GM18517 (cell line): ENCODE measurements at regions not wholly inside any gene's neighbourhood (a gene's known extent, or its start where the extent isn't known, plus 50 kb on each side); places are given as distances from the start of the nearest gene placed in this dataset.

ENCODE experiments used
- ATAC-seq: cut with Tn5 transposase; IDR thresholded peaks from one replicate; pipeline ENCODE4 v1.9.1; 2021; ENCODE audit warnings: mild to moderate bottlenecking, moderate library complexity; ENCODE audit not compliant: unreplicated experiment

GRCh38 chr2:72006188-72006736, 141.4 kb downstream of the CYP26B1 start:
- no peak for ATAC-seq

GRCh38 chr2:72004976-72005375, 142.7 kb downstream of the CYP26B1 start:
- ATAC-seq, result no peak

- ATAC-seq, result no peak
Observed at GRCh38 chr2:72004201-72004915, 143.3 kb downstream of the CYP26B1 start.

- no peak for ATAC-seq
Observed at GRCh38 chr2:72003796-72004195, 143.9 kb downstream of the CYP26B1 start.

- ATAC-seq, result no peak
Observed at GRCh38 chr2:72003124-72003523, 144.5 kb downstream of the CYP26B1 start.

- no peak for ATAC-seq
Observed at GRCh38 chr2:72001937-72002690, 145.5 kb downstream of the CYP26B1 start.

- no peak for ATAC-seq
Observed at GRCh38 chr2:72000110-72000509, 147.6 kb downstream of the CYP26B1 start.

- ATAC-seq, result no peak
Observed at GRCh38 chr2:71999580-71999979, 148.1 kb downstream of the CYP26B1 start.

- no peak for ATAC-seq
Observed at GRCh38 chr2:71997843-71998242, 149.8 kb downstream of the CYP26B1 start.

- no peak for ATAC-seq
Observed at GRCh38 chr2:71995067-71995665, 152.5 kb downstream of the CYP26B1 start.

- no peak for ATAC-seq
Observed at GRCh38 chr2:71992036-71992435, 155.6 kb downstream of the CYP26B1 start.

GRCh38 chr2:71991397-71991796, 156.3 kb downstream of the CYP26B1 start:
- ATAC-seq, result no peak

- ATAC-seq, result no peak
Observed at GRCh38 chr2:71990826-71991225, 156.8 kb downstream of the CYP26B1 start.

GRCh38 chr2:71990122-71990521, 157.5 kb downstream of the CYP26B1 start:
- no peak for ATAC-seq

- no peak for ATAC-seq
Observed at GRCh38 chr2:71989671-71990070, 158.0 kb downstream of the CYP26B1 start.

GRCh38 chr2:71988170-71988569, 159.5 kb downstream of the CYP26B1 start:
- no peak for ATAC-seq

GRCh38 chr2:71976685-71977084, 171.0 kb downstream of the CYP26B1 start:
- ATAC-seq, result no peak

- ATAC-seq, result no peak
Observed at GRCh38 chr2:71974846-71975245, 172.8 kb downstream of the CYP26B1 start.

- no peak for ATAC-seq
Observed at GRCh38 chr2:71971493-71971892, 176.2 kb downstream of the CYP26B1 start.

- ATAC-seq, result no peak
Observed at GRCh38 chr2:71965530-71965929, 182.1 kb downstream of the CYP26B1 start.

- no peak for ATAC-seq
Observed at GRCh38 chr2:71962911-71963694, 184.6 kb downstream of the CYP26B1 start.
